ENCODE measurements at regions not wholly inside any gene's neighbourhood (a gene's known extent, or its start where the extent isn't known, plus 50 kb on each side); places are given as distances from the start of the nearest gene placed in this dataset.

GRCh38 chr6:141163107-141163506 is 969.6 kb upstream of the GJE1 start:
- Histone ChIP-seq H3K4me1 (ENCODE audit: control insufficient read depth in 1 of 2, extremely low read depth in 1 of 2, insufficient read depth in 2 of 2, low read length in 2 of 2) (no peaks in the 10 kb centered on the region), H3K36me3 (ENCODE audit: control insufficient read depth in 2 of 2, extremely low read depth in 1 of 2, insufficient read depth in 1 of 2, low read length in 1 of 2) (no peaks in the 10 kb centered on the region), H3K27me3 (replicated peaks in 1 of 2; ENCODE audit: control insufficient read depth in 2 of 2, extremely low read depth in 1 of 2, insufficient read depth in 2 of 2, low read length in 1 of 2) (peaks cover 0 to 4% of the 10 kb centered on the region in 2 experiments), H3K9me3 (no peaks in the 10 kb centered on the region), H3K4me3 (ENCODE audit: control insufficient read depth in 1 of 2, extremely low read depth in 1 of 2, low read length in 1 of 2) (no peak overlapping the region), H3K27ac (ENCODE audit: low read length) (no peak overlapping the region)
- no peak for ATAC-seq (replicated peaks in 1 of 4)
- POLR2A ChIA-PET: interaction anchor here in 1 of 2 donors (0.8 kb wide), 1 partner anchor 8 kb away, joined by 3 read pairs; no protein-coding TSS in a partner anchor
- Mint-ChIP-seq H3K36me3 (no peaks in the 10 kb centered on the region), H3K27me3 (peaks cover 0 to 4% of the 10 kb centered on the region in 2 donors), H3K4me3 (no peak overlapping the region), H3K27ac (no peak overlapping the region), H3K9me3 (peaks cover 0 to 4% (median 0%) of the 10 kb centered on the region in 3 donors), H3K4me1 (no peaks in the 10 kb centered on the region)
- CTCF ChIA-PET: no interaction called here
- DNase-seq: no peak

GRCh38 chr6:141158740-141159139 is 974.0 kb upstream of the GJE1 start:
- Mint-ChIP-seq H3K4me1 (peaks cover 3 to 8% (median 5%) of the 10 kb centered on the region in 3 donors), H3K36me3 (no peaks in the 10 kb centered on the region), H3K27ac (no peak overlapping the region), H3K4me3 (no peak overlapping the region), H3K9me3 (no peaks in the 10 kb centered on the region), H3K27me3 (no peaks in the 10 kb centered on the region)
- H3K36me3 ChIP-seq (ENCODE audit: control insufficient read depth in 2 of 2, extremely low read depth in 1 of 2, insufficient read depth in 1 of 2, low read length in 1 of 2): no peaks in the 10 kb centered on the region
- no peak overlapping the region for H3K27ac ChIP-seq (ENCODE audit: low read length)
- POLR2A ChIA-PET: no interaction called here
- CTCF ChIA-PET: no interaction called here
- DNase-seq (no peak), ATAC-seq (replicated peaks in 1 of 4) (no peak)
- 83% methylated on average over 1 of the region's 1 CpG for WGBS (ENCODE audit: insufficient coverage)
- H3K9me3 ChIP-seq: no peaks in the 10 kb centered on the region
- peaks cover 0 to 3% of the 10 kb centered on the region in 2 experiments for H3K4me1 ChIP-seq (ENCODE audit: control insufficient read depth in 1 of 2, extremely low read depth in 1 of 2, insufficient read depth in 2 of 2, low read length in 2 of 2)
- no peak overlapping the region for H3K4me3 ChIP-seq (ENCODE audit: control insufficient read depth in 1 of 2, extremely low read depth in 1 of 2, low read length in 1 of 2)
- H3K27me3 ChIP-seq (replicated peaks in 1 of 2; ENCODE audit: control insufficient read depth in 2 of 2, extremely low read depth in 1 of 2, insufficient read depth in 2 of 2, low read length in 1 of 2): no peaks in the 10 kb centered on the region

GRCh38 chr6:141153563-141153962 is 979.2 kb upstream of the GJE1 start:
- ChIA-PET CTCF (interaction anchor here (0.6 kb wide), 3 partner anchors 33 to 1906 kb away, joined by 3 to 4 read pairs (median 3); no protein-coding TSS in a partner anchor), POLR2A (interaction anchor here in 1 of 2 donors (0.6 kb wide), 1 partner anchor 11 kb away, joined by 5 read pairs; no protein-coding TSS in a partner anchor)
- H3K27ac Mint-ChIP-seq: no peak overlapping the region
- H3K36me3 ChIP-seq (ENCODE audit: control insufficient read depth in 2 of 2, extremely low read depth in 1 of 2, insufficient read depth in 1 of 2, low read length in 1 of 2): no peaks in the 10 kb centered on the region
- H3K36me3 Mint-ChIP-seq: peaks cover 3% of the 10 kb centered on the region
- no peaks in the 10 kb centered on the region for H3K9me3 Mint-ChIP-seq
- DNase-seq: peak in 18 of 35 experiments; percentile 2 to 63 (median 26)
- H3K27me3 ChIP-seq (replicated peaks in 1 of 2; ENCODE audit: control insufficient read depth in 2 of 2, extremely low read depth in 1 of 2, insufficient read depth in 2 of 2, low read length in 1 of 2): no peaks in the 10 kb centered on the region
- no peaks in the 10 kb centered on the region for H3K27me3 Mint-ChIP-seq
- peak overlapping the region in 1 of 3 donors; percentile 36 for H3K4me3 Mint-ChIP-seq
- no peak overlapping the region for H3K4me3 ChIP-seq (ENCODE audit: control insufficient read depth in 1 of 2, extremely low read depth in 1 of 2, low read length in 1 of 2)
- H3K27ac ChIP-seq (ENCODE audit: low read length): no peak overlapping the region
- H3K9me3 ChIP-seq: no peaks in the 10 kb centered on the region
- peaks cover 0 to 4% of the 10 kb centered on the region in 2 experiments for H3K4me1 ChIP-seq (ENCODE audit: control insufficient read depth in 1 of 2, extremely low read depth in 1 of 2, insufficient read depth in 2 of 2, low read length in 2 of 2)
- peaks cover 20 to 29% (median 26%) of the 10 kb centered on the region in 3 donors for H3K4me1 Mint-ChIP-seq
- WGBS (ENCODE audit: insufficient coverage): no CpG with 5 or more reads among the region's 2 CpGs
- peak in 2 of 4 experiments; percentile 26 to 96 for ATAC-seq (replicated peaks in 1 of 4)

- H3K27ac ChIP-seq (ENCODE audit: low read length): no peak overlapping the region
- no peaks in the 10 kb centered on the region for H3K27me3 ChIP-seq (replicated peaks in 1 of 2; ENCODE audit: control insufficient read depth in 2 of 2, extremely low read depth in 1 of 2, insufficient read depth in 2 of 2, low read length in 1 of 2)
- H3K4me3 ChIP-seq (ENCODE audit: control insufficient read depth in 1 of 2, extremely low read depth in 1 of 2, low read length in 1 of 2): no peak overlapping the region
- Mint-ChIP-seq H3K4me1 (peaks cover 20 to 29% (median 26%) of the 10 kb centered on the region in 3 donors), H3K27me3 (no peaks in the 10 kb centered on the region), H3K27ac (peak overlapping the region; percentile 29 to 49), H3K9me3 (no peaks in the 10 kb centered on the region), H3K36me3 (peaks cover 3% of the 10 kb centered on the region), H3K4me3 (peak overlapping the region in 1 of 3 donors; percentile 36)
- no peaks in the 10 kb centered on the region for H3K36me3 ChIP-seq (ENCODE audit: control insufficient read depth in 2 of 2, extremely low read depth in 1 of 2, insufficient read depth in 1 of 2, low read length in 1 of 2)
- no CpG with 5 or more reads among the region's 1 CpG for WGBS (ENCODE audit: insufficient coverage)
- CTCF ChIA-PET: interaction anchor here in 1 of 2 donors (0.6 kb wide), 1 partner anchor 1906 kb away, joined by 3 read pairs; no protein-coding TSS in a partner anchor
- DNase-seq: no peak
- POLR2A ChIA-PET: no interaction called here
- no peak for ATAC-seq (replicated peaks in 1 of 4)
- no peaks in the 10 kb centered on the region for H3K9me3 ChIP-seq
- H3K4me1 ChIP-seq (ENCODE audit: control insufficient read depth in 1 of 2, extremely low read depth in 1 of 2, insufficient read depth in 2 of 2, low read length in 2 of 2): peaks cover 0 to 4% of the 10 kb centered on the region in 2 experiments
Measured at GRCh38 chr6:141152951-141153350, 979.8 kb upstream of the GJE1 start.

GRCh38 chr6:141151710-141152417 is 980.9 kb upstream of the GJE1 start:
- Mint-ChIP-seq H3K27ac (peak overlapping the region in 1 of 2 donors; percentile 10), H3K4me1 (peaks cover 20 to 29% (median 26%) of the 10 kb centered on the region in 3 donors), H3K36me3 (peaks cover 3% of the 10 kb centered on the region), H3K27me3 (no peaks in the 10 kb centered on the region), H3K4me3 (no peak overlapping the region), H3K9me3 (no peaks in the 10 kb centered on the region)
- H3K27me3 ChIP-seq (replicated peaks in 1 of 2; ENCODE audit: control insufficient read depth in 2 of 2, extremely low read depth in 1 of 2, insufficient read depth in 2 of 2, low read length in 1 of 2): no peaks in the 10 kb centered on the region
- ChIA-PET CTCF (no interaction called here), POLR2A (interaction anchor here in 1 of 2 donors (0.5 kb wide), 1 partner anchor 11 kb away, joined by 3 read pairs; no protein-coding TSS in a partner anchor)
- H3K9me3 ChIP-seq: no peaks in the 10 kb centered on the region
- ATAC-seq (replicated peaks in 1 of 4): no peak
- H3K27ac ChIP-seq (ENCODE audit: low read length): no peak overlapping the region
- peaks cover 0 to 4% of the 10 kb centered on the region in 2 experiments for H3K4me1 ChIP-seq (ENCODE audit: control insufficient read depth in 1 of 2, extremely low read depth in 1 of 2, insufficient read depth in 2 of 2, low read length in 2 of 2)
- H3K4me3 ChIP-seq (ENCODE audit: control insufficient read depth in 1 of 2, extremely low read depth in 1 of 2, low read length in 1 of 2): no peak overlapping the region
- H3K36me3 ChIP-seq (ENCODE audit: control insufficient read depth in 2 of 2, extremely low read depth in 1 of 2, insufficient read depth in 1 of 2, low read length in 1 of 2): no peaks in the 10 kb centered on the region
- DNase-seq: no peak
- 57% methylated on average over 1 of the region's 3 CpGs for WGBS (ENCODE audit: insufficient coverage)

- POLR2A ChIA-PET: no interaction called here
- Mint-ChIP-seq H3K4me1 (peaks cover 0 to 7% (median 2%) of the 10 kb centered on the region in 3 donors), H3K36me3 (no peaks in the 10 kb centered on the region), H3K9me3 (no peaks in the 10 kb centered on the region), H3K27ac (no peak overlapping the region), H3K4me3 (no peak overlapping the region), H3K27me3 (no peaks in the 10 kb centered on the region)
- H3K27me3 ChIP-seq (replicated peaks in 1 of 2; ENCODE audit: control insufficient read depth in 2 of 2, extremely low read depth in 1 of 2, insufficient read depth in 2 of 2, low read length in 1 of 2): no peaks in the 10 kb centered on the region
- no peak overlapping the region for H3K27ac ChIP-seq (ENCODE audit: low read length)
- WGBS (ENCODE audit: insufficient coverage): no CpG with 5 or more reads among the region's 2 CpGs
- CTCF ChIA-PET: no interaction called here
- no peak overlapping the region for H3K4me3 ChIP-seq (ENCODE audit: control insufficient read depth in 1 of 2, extremely low read depth in 1 of 2, low read length in 1 of 2)
- no peaks in the 10 kb centered on the region for H3K36me3 ChIP-seq (ENCODE audit: control insufficient read depth in 2 of 2, extremely low read depth in 1 of 2, insufficient read depth in 1 of 2, low read length in 1 of 2)
- DNase-seq (no peak), ATAC-seq (replicated peaks in 1 of 4) (no peak)
- H3K9me3 ChIP-seq: no peaks in the 10 kb centered on the region
- H3K4me1 ChIP-seq (ENCODE audit: control insufficient read depth in 1 of 2, extremely low read depth in 1 of 2, insufficient read depth in 2 of 2, low read length in 2 of 2): no peaks in the 10 kb centered on the region
Measured at GRCh38 chr6:141141870-141142269, 990.9 kb upstream of the GJE1 start.

All from T-cell (primary cell).